GM12891 (cell line): ENCODE measurements at regions not wholly inside any gene's neighbourhood (a gene's known extent, or its start where the extent isn't known, plus 50 kb on each side); places are given as distances from the start of the nearest gene placed in this dataset.
A peak's percentile ranks its signal among the peaks of the same experiment; 100 is the strongest.

ENCODE experiments used
- DNase-seq: peaks from one replicate; pipeline ENCODE4 v3.0.0; 2011; ENCODE audit warnings: low spot score; ENCODE audit not compliant: insufficient read length
- FAIRE-seq: peaks from 2 replicates; lab custom pipeline; 2011; peaks lifted over from hg19 to GRCh38; lab: Jason Lieb, UNC
- PAX5 ChIP-seq: IDR thresholded peaks from 2 replicates; pipeline ENCODE4 v1.6.1; 2011; ENCODE audit warnings: low read length, moderate library complexity, mild to moderate bottlenecking; ENCODE audit not compliant: insufficient read depth, severe bottlenecking
- POLR2A ChIP-seq: IDR thresholded peaks from 2 replicates; pipeline ENCODE4 v1.6.1; 2011; ENCODE audit warnings: low read depth, low read length, control low read depth
- POLR2AphosphoS5 ChIP-seq: IDR thresholded peaks from 2 replicates; pipeline ENCODE4 v1.6.1; 2011; ENCODE audit warnings: low read depth, low read length, control low read depth
- POU2F2 ChIP-seq: IDR thresholded peaks from 2 replicates; pipeline ENCODE4 v1.6.1; 2011; ENCODE audit warnings: low read depth, mild to moderate bottlenecking, control low read depth, low read length, moderate library complexity
- SPI1 ChIP-seq: IDR thresholded peaks from 2 replicates; pipeline ENCODE4 v1.6.1; 2011; ENCODE audit warnings: low read depth, low read length, control low read depth
- TAF1 ChIP-seq: IDR thresholded peaks from 2 replicates; pipeline ENCODE4 v1.6.1; 2011; ENCODE audit warnings: low read depth, low read length, control low read depth

DNA sequence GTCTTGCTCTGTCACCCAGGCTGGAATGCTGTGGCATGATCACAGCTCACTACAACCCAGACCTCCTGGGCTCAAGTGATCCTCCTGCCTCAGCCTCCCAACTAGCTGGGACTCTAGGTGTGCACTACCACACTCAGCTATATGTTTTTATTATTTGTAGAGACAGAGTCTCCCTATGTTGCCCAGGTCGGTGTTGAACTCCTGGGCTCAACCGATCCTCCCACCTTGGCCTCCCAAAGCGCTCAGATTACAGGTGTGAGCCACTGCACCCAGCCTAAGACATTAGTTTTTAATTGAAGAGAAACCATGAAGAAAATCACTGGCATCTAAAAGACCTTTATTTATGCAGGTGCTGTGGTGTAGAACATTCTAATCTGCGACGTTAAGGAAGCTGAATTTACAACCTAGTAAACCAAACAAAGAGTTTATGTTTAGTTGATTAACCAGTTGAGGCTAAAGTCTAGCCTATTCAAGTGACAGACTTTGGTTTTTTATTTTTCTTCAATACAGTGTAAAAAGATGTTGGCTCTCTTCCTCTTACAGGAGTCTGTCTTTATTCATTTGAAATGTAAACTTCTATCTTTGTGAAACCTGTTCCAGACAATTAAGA lies 52.5 kb upstream of the NBL1 start:
- DNase-seq (no peak), FAIRE-seq (no peak)
- TF ChIP-seq POLR2A (no peak), TAF1 (no peak), POLR2AphosphoS5 (no peak), POU2F2 (no peak), PAX5 (no peak), SPI1 (no peak)

DNA sequence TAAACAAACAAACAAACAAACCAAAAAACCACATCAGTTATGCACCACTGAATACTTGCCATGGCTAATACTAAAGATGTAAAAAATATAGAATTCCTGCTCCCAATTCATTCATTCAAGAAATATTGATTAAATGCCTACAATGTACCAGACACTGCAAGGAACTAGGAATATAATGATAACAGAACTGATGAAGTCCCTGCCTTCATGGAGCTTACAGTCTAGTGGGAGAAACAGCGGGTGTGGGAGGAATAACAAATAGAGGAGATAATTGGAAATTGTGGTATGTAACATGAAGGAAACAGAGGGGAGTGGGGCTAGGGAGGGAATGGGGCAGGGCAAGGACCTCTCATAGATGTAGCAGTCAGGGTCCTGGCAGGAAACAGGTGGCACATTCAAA lies 58.6 kb upstream of the NBL1 start:
- DNase-seq (no peak), FAIRE-seq (no peak)

DNA sequence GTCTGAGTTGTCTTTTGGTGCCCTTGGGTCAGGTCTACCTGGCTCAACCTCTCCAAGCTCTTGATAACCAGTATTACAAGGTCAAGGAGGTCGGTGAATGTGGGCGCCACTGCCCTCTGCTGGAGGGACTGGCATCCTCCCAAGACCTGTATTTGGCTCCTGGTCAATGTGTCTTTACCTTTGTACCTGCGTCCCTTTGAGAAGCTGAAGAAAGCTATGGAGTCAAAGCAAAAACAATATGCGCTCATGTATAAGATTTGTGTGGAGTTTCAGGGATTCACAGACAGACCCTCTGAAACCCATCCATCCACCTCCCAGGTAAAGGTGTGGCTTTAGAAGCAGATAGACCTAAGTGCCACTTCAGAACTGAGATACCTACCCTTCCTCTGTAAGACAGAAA lies 61.8 kb upstream of the NBL1 start:
- peak; percentile 39 for DNase-seq
- FAIRE-seq: peak; percentile 75

More for the DNA sequence above, 58.6 kb upstream of the NBL1 start:
- no peak for TF ChIP-seq PAX5
- TF ChIP-seq SPI1: no peak
- TF ChIP-seq TAF1: no peak
- no peak for TF ChIP-seq POU2F2
- TF ChIP-seq POLR2AphosphoS5: no peak

DNA sequence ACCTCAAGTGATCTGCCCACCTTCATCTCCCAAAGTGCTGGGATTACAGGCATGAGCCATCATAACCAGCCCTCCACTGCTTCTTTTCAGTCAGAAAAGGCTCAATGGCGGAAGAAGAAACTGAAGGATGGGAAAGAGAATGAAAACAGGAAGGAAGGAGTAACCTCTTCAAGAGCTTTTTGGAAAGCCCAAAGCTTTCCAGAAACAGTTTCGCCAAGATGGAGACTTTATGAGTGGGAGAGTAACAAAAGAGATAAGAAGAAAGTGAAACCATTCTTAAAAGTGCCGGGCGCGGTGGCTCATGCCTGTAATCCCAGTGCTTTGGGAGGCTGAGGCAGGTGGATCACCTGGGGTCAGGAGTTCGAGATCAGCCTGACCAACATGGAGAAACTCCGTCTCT lies 62.7 kb upstream of the NBL1 start:
- no peak for DNase-seq
- no peak for FAIRE-seq
- TF ChIP-seq POLR2AphosphoS5 (no peak), POLR2A (no peak), POU2F2 (no peak)

More for the DNA sequence above, 61.8 kb upstream of the NBL1 start:
- no peak for TF ChIP-seq PAX5
- TF ChIP-seq POLR2AphosphoS5: no peak
- no peak for TF ChIP-seq POLR2A
- no peak for TF ChIP-seq SPI1
- no peak for TF ChIP-seq POU2F2
- TF ChIP-seq TAF1: no peak

DNA sequence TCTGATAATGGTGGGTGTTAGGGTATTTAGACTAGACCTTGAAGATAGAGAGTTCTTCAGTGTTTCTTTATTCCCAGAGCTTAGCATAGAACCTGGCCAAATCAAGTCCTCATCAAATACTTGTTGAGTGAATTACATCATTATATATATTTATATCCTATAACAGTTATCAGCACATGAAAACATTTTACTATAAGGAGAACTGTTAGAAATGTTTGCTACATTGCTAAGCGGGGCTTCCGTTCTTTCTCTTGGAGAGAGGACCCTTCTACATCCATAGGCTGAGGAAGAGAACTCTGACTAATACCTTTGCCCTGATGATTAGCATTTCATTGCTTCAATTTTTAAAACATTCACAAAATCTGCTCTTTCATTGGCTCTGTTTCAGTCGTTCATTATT lies 66.5 kb upstream of the NBL1 start:
- TF ChIP-seq POLR2AphosphoS5 (no peak), POLR2A (no peak), PAX5 (no peak), SPI1 (no peak), TAF1 (no peak), POU2F2 (no peak)
- no peak for DNase-seq
- FAIRE-seq: no peak

DNA sequence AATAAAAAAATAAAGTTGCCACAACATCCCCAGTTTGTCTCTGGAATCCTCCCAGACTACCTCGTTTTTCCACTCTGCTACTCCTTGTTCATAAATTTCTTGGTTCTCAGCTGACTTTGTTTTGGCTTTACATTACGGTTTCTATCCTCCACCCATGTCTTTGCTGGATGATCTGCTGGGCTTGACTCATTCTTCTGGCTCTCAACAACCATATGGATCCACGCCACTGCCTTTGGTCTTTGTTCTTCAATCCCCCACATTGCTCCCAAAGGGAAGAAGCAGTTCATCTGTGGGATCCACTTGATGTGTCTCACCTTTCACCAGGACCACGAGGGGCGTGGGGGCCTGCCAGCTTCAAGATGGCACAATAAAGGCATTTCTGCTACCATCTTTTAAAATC lies 67.1 kb upstream of the NBL1 start:
- TF ChIP-seq PAX5: no peak
- TF ChIP-seq TAF1: no peak
- TF ChIP-seq POU2F2: no peak
- no peak for TF ChIP-seq SPI1
- no peak for TF ChIP-seq POLR2AphosphoS5
- no peak for TF ChIP-seq POLR2A
- FAIRE-seq: no peak
- no peak for DNase-seq

DNA sequence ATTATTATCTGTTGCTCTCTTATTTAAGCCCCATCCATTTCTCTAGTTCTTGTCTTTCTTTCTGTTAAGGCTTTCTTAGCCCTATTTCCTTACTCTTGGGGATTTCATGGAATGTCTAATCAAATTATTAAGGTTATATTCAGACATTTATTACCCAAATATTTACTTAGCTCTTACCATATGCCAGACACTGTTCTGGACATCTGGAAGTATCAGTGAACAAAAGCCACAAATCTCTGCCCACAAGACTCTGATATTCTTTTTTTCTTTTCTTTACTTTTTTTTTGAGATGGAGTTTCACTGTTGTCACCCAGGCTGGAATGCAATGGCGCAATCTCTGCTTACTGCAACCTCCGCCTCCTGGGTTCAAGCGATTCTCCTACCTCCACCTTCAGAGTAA lies 74.3 kb upstream of the NBL1 start:
- no peak for DNase-seq
- no peak for FAIRE-seq
- TF ChIP-seq SPI1 (no peak), TAF1 (no peak), POLR2AphosphoS5 (no peak), POU2F2 (no peak), PAX5 (no peak), POLR2A (no peak)

DNA sequence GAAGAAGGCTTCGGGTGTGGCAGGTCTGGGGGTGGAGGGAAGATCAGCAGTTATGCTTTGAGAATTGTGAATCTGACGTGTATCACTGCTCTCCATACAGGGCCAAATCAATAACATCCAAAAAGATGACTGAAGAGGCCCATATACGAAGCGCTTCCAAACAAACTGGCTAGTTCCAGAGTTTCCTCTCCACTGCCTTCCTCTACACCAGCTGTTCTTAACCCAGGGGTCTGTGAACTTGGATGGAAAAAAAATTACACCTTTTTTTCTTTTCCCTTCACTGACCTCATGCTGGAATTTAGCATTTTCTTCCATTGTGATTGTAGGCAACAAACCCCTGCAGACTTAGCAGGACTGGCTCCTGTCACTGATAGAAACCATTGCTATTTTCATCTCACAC lies 77.1 kb upstream of the NBL1 start:
- TF ChIP-seq POLR2AphosphoS5: no peak
- no peak for TF ChIP-seq SPI1
- no peak for TF ChIP-seq POLR2A
- no peak for TF ChIP-seq PAX5
- no peak for TF ChIP-seq POU2F2
- TF ChIP-seq TAF1: no peak
- DNase-seq: no peak
- FAIRE-seq: no peak

DNA sequence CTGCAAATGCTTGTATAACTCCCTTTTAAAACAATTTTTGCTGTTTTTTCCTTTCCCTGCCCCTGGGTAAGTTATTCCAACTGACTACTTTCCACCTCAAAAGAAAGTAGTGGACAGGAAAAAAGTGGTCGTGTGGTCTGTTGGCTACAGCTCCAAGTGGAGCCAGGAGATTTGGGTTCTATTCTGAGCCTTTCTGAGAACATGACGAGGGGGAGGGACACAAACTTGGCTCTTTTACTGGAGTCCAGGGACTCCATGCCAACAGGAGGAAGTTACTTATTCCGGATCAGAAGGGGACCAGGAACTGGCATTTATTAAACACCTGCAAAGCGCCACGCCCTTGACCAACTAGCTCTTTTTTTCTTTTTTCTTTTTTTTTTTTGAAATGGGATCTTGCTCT lies 79.0 kb upstream of the CAPZB start:
- TF ChIP-seq POU2F2 (no peak), POLR2A (no peak), POLR2AphosphoS5 (no peak), PAX5 (no peak), TAF1 (no peak), SPI1 (no peak)
- FAIRE-seq (no peak), DNase-seq (no peak)

DNA sequence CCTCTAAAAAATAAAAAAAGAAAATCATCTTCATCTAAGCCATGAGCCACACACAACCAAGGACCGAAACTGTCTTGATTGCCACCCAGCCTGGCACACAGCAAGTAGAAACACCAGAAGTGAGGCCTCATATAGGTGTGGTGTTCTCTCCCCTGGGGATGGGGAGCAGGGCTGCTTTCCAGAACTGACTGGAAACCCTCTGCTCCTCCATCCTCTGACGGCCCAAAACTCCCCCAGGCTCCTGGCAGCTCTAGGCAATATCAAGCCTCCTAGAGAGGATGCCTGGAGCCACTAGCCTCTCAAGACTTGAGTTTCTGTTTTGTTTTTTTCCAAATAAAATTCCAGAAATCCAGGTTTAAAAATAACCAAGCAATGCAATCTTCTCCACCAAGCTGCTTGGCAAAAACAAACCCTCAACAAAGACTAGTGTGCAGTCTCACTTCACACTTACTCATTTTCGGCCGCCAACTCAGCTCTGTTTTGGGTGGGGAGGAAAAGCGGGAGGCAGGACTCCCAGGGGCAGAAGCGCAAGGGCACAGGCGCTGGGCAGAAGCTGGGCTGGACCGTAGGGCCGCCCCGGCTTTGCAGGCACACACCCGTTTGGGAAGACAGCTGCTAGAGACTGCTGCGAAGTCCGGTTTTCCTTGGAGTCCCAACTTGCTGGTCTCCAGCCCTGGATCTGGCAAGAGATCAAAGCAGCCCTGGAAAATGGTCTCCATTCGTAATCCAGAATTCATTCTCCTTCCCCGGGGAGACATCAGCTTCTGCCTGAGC lies 78.2 kb upstream of the CAPZB start:
- no peak for TF ChIP-seq POLR2A
- no peak for TF ChIP-seq SPI1
- no peak for TF ChIP-seq POLR2AphosphoS5
- TF ChIP-seq PAX5: no peak
- TF ChIP-seq POU2F2: no peak
- no peak for TF ChIP-seq TAF1
- FAIRE-seq (no peak), DNase-seq (no peak)
